Stimulated activated CD4-positive, alpha-beta T cell treated with anti-CD3 and anti-CD28 coated beads, Interleukin-1b, Interleukin-23, amount 100 ng/mL, for 4 hours (primary cell): ENCODE measurements at regions not wholly inside any gene's neighbourhood (a gene's known extent, or its start where the extent isn't known, plus 50 kb on each side); places are given as distances from the start of the nearest gene placed in this dataset.
"Not testable (repeated sequence)": the region's sequence is repeated elsewhere in the genome, so short reads cannot be mapped to it uniquely, and the experiment has no call there.

Experiments
- DNase-seq, 2 donors: peaks; one replicate each; pipeline ENCODE4 v3.0.0-alpha.2; 2020; ENCODE audit warnings: low read depth in 2 of 2

- no peak for DNase-seq
Measured at GRCh38 chr14:104230946-104231345, 92.6 kb downstream of the KIF26A start.

- no peak for DNase-seq
Measured at GRCh38 chr14:104232070-104232484, 93.7 kb downstream of the KIF26A start.

- not testable (repeated sequence) for DNase-seq
Measured at GRCh38 chr14:104234007-104234786, 95.8 kb downstream of the KIF26A start.

GRCh38 chr14:104235686-104236085, 97.3 kb downstream of the KIF26A start:
- no peak for DNase-seq

GRCh38 chr14:104237651-104238423, 99.5 kb downstream of the KIF26A start:
- DNase-seq: no peak

- DNase-seq: no peak
Measured at GRCh38 chr14:104238424-104239184, 100.2 kb downstream of the KIF26A start.

- DNase-seq: no peak
Measured at GRCh38 chr14:104239185-104239775, 100.9 kb downstream of the KIF26A start.

GRCh38 chr14:104239861-104240301, 101.5 kb downstream of the KIF26A start:
- DNase-seq: no peak

- DNase-seq: no peak
Measured at GRCh38 chr14:104240434-104241157, 102.2 kb downstream of the KIF26A start.

- no peak for DNase-seq
Measured at GRCh38 chr14:104243200-104243599, 104.8 kb downstream of the KIF26A start.

GRCh38 chr14:104244221-104245011, 106.0 kb downstream of the KIF26A start:
- DNase-seq: no peak

- no peak for DNase-seq
Measured at GRCh38 chr14:104245075-104245474, 106.7 kb downstream of the KIF26A start.

GRCh38 chr14:104245723-104246122, 107.3 kb downstream of the KIF26A start:
- DNase-seq: no peak

GRCh38 chr14:104246401-104247335, 108.3 kb downstream of the KIF26A start:
- DNase-seq: no peak

GRCh38 chr14:104247336-104248202, 109.2 kb downstream of the KIF26A start:
- DNase-seq: no peak

- no peak for DNase-seq
Measured at GRCh38 chr14:104248203-104249055, 110.0 kb downstream of the KIF26A start.

- no peak for DNase-seq
Measured at GRCh38 chr14:104249089-104249488, 110.7 kb downstream of the KIF26A start.
